CD4-positive, alpha-beta T cell treated with Interleukin-4 for 4 hours (primary cell): ENCODE measurements at regions not wholly inside any gene's neighbourhood (a gene's known extent, or its start where the extent isn't known, plus 50 kb on each side); places are given as distances from the start of the nearest gene placed in this dataset.
A peak's percentile ranks its signal among the peaks of the same experiment; 100 is the strongest.
"Not testable (repeated sequence)": the region's sequence is repeated elsewhere in the genome, so short reads cannot be mapped to it uniquely, and the experiment has no call there.

Experiments used
- DNase-seq: peaks from one replicate; pipeline ENCODE4 v3.0.0-alpha.2; 2020

GRCh38 chr7:73244782-73245311 is 63.8 kb downstream of the NSUN5 start:
- not testable (repeated sequence) for DNase-seq

- DNase-seq: peak; percentile 88
Observed at GRCh38 chr7:73234994-73235717, 73.5 kb downstream of the NSUN5 start.

- not testable (repeated sequence) for DNase-seq
Observed at GRCh38 chr7:73225745-73226144, 82.9 kb downstream of the NSUN5 start.

- DNase-seq: not testable (repeated sequence)
Observed at GRCh38 chr7:73221724-73222123, 86.9 kb downstream of the NSUN5 start.

- not testable (repeated sequence) for DNase-seq
Observed at GRCh38 chr7:73220766-73221370, 87.8 kb downstream of the NSUN5 start.

GRCh38 chr7:73220357-73220756 is 88.3 kb downstream of the NSUN5 start:
- not testable (repeated sequence) for DNase-seq

GRCh38 chr7:73218802-73219201 is 89.8 kb downstream of the NSUN5 start:
- DNase-seq: not testable (repeated sequence)

GRCh38 chr7:73216046-73216675 is 92.5 kb downstream of the NSUN5 start:
- DNase-seq: not testable (repeated sequence)

- DNase-seq: not testable (repeated sequence)
Observed at GRCh38 chr7:73215232-73215631, 93.4 kb downstream of the NSUN5 start.

GRCh38 chr7:73214471-73214870 is 94.2 kb downstream of the NSUN5 start:
- DNase-seq: not testable (repeated sequence)

- not testable (repeated sequence) for DNase-seq
Observed at GRCh38 chr7:73213076-73213475, 95.5 kb downstream of the NSUN5 start.

GRCh38 chr7:73205594-73205993 is 103.0 kb downstream of the NSUN5 start:
- not testable (repeated sequence) for DNase-seq

GRCh38 chr7:73204898-73205297 is 103.7 kb downstream of the NSUN5 start:
- DNase-seq: not testable (repeated sequence)

- not testable (repeated sequence) for DNase-seq
Observed at GRCh38 chr7:73203312-73203711, 105.3 kb downstream of the NSUN5 start.

GRCh38 chr7:73201264-73201663 is 107.4 kb downstream of the NSUN5 start:
- DNase-seq: not testable (repeated sequence)

- DNase-seq: not testable (repeated sequence)
Observed at GRCh38 chr7:73200518-73201099, 108.0 kb downstream of the NSUN5 start.

- DNase-seq: not testable (repeated sequence)
Observed at GRCh38 chr7:73193991-73194390, 108.2 kb upstream of the SPDYE9 start.

GRCh38 chr7:73190483-73191155 is 104.8 kb upstream of the SPDYE9 start:
- not testable (repeated sequence) for DNase-seq

GRCh38 chr7:73188287-73188686 is 102.4 kb upstream of the SPDYE9 start:
- DNase-seq: not testable (repeated sequence)

- DNase-seq: not testable (repeated sequence)
Observed at GRCh38 chr7:73186589-73187309, 100.9 kb upstream of the SPDYE9 start.

GRCh38 chr7:73176813-73177212 is 91.0 kb upstream of the SPDYE9 start:
- not testable (repeated sequence) for DNase-seq

GRCh38 chr7:73175322-73175721 is 89.5 kb upstream of the SPDYE9 start:
- DNase-seq: not testable (repeated sequence)
